GM18909 (cell line): ENCODE measurements at regions not wholly inside any gene's neighbourhood (a gene's known extent, or its start where the extent isn't known, plus 50 kb on each side); places are given as distances from the start of the nearest gene placed in this dataset.

ENCODE experiments used
- ATAC-seq: cut with Tn5 transposase; IDR thresholded peaks from one replicate; pipeline ENCODE4 v1.9.1; 2021; ENCODE audit warnings: mild to moderate bottlenecking; ENCODE audit not compliant: unreplicated experiment, poor library complexity

GRCh38 chr4:187209921-187210613 is 486.4 kb upstream of the FAT1 start:
- no peak for ATAC-seq

GRCh38 chr4:187212446-187213080 is 488.9 kb upstream of the FAT1 start:
- ATAC-seq: no peak

GRCh38 chr4:187215438-187215837 is 491.8 kb upstream of the FAT1 start:
- ATAC-seq: no peak

GRCh38 chr4:187218705-187219245 is 495.1 kb upstream of the FAT1 start:
- ATAC-seq: no peak

- no peak for ATAC-seq
These were observed 500.9 kb upstream of the FAT1 start for GRCh38 chr4:187224560-187224959.

- ATAC-seq: no peak
These were observed 504.4 kb upstream of the FAT1 start for GRCh38 chr4:187227907-187228704.

- no peak for ATAC-seq
These were observed 508.5 kb upstream of the FAT1 start for GRCh38 chr4:187232196-187232595.

- ATAC-seq: no peak
These were observed 509.1 kb upstream of the FAT1 start for GRCh38 chr4:187232796-187233195.

GRCh38 chr4:187235456-187236170 is 512.0 kb upstream of the FAT1 start:
- ATAC-seq: no peak

- ATAC-seq: no peak
These were observed 512.7 kb upstream of the FAT1 start for GRCh38 chr4:187236209-187236890.

GRCh38 chr4:187238646-187239045 is 515.0 kb upstream of the FAT1 start:
- ATAC-seq: no peak

GRCh38 chr4:187251896-187252295 is 528.2 kb upstream of the FAT1 start:
- no peak for ATAC-seq

GRCh38 chr4:187256897-187257296 is 533.2 kb upstream of the FAT1 start:
- no peak for ATAC-seq

GRCh38 chr4:187258651-187259401 is 535.2 kb upstream of the FAT1 start:
- ATAC-seq: no peak

GRCh38 chr4:187268940-187269339 is 545.3 kb upstream of the FAT1 start:
- no peak for ATAC-seq

- ATAC-seq: no peak
These were observed 546.5 kb upstream of the FAT1 start for GRCh38 chr4:187270154-187270553.

GRCh38 chr4:187271848-187272247 is 548.2 kb upstream of the FAT1 start:
- no peak for ATAC-seq

- ATAC-seq: no peak
These were observed 550.5 kb upstream of the FAT1 start for GRCh38 chr4:187274153-187274552.

GRCh38 chr4:187276736-187277408 is 553.2 kb upstream of the FAT1 start:
- ATAC-seq: no peak
